ENCODE measurements at regions not wholly inside any gene's neighbourhood (a gene's known extent, or its start where the extent isn't known, plus 50 kb on each side); places are given as distances from the start of the nearest gene placed in this dataset.

GRCh38 chr10:14415676-14416307, 85.1 kb upstream of the FRMD4A start:
- intact Hi-C loops (cut with DNase I; ENCODE audit: low total_unique reads) = no loop called here
- no peak for DNase-seq
- no peaks in the 10 kb centered on the region for H3K4me1 ChIP-seq
- H3K4me3 ChIP-seq = no peak overlapping the region
- TF ChIP-seq POLR2AphosphoS5 (IDR thresholded peaks at IDR 0.05) (no peak), POLR2A (IDR thresholded peaks at IDR 0.05) (no peak)
- TF ChIP-seq, protein P1, sequence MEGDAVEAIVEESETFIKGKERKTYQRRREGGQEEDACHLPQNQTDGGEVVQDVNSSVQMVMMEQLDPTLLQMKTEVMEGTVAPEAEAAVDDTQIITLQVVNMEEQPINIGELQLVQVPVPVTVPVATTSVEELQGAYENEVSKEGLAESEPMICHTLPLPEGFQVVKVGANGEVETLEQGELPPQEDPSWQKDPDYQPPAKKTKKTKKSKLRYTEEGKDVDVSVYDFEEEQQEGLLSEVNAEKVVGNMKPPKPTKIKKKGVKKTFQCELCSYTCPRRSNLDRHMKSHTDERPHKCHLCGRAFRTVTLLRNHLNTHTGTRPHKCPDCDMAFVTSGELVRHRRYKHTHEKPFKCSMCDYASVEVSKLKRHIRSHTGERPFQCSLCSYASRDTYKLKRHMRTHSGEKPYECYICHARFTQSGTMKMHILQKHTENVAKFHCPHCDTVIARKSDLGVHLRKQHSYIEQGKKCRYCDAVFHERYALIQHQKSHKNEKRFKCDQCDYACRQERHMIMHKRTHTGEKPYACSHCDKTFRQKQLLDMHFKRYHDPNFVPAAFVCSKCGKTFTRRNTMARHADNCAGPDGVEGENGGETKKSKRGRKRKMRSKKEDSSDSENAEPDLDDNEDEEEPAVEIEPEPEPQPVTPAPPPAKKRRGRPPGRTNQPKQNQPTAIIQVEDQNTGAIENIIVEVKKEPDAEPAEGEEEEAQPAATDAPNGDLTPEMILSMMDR (IDR thresholded peaks at IDR 0.05 in 8 of 11, conservative IDR thresholded peaks at IDR 0.05 in 3 of 11) = no peak
- H3K36me3 ChIP-seq = no peaks in the 10 kb centered on the region
- WGBS, 5 donors = 71 to 89% (median 78%) methylated on average over 4 of the region's 4 CpGs
- no peak overlapping the region for H3K27ac ChIP-seq
- no peaks in the 10 kb centered on the region for H3K9me3 ChIP-seq
- H3K27me3 ChIP-seq (replicated peaks in 1 of 7) = peaks cover 0 to 32% (median 0%) of the 10 kb centered on the region in 7 donors

- no peaks in the 10 kb centered on the region for H3K9me3 ChIP-seq
- intact Hi-C loops (cut with DNase I; ENCODE audit: low total_unique reads) = no loop called here
- no peak overlapping the region for H3K27ac ChIP-seq
- 79 to 92% (median 83%) methylated on average over 3 of the region's 3 CpGs for WGBS, 5 donors
- no peak for DNase-seq
- no peaks in the 10 kb centered on the region for H3K36me3 ChIP-seq
- H3K4me1 ChIP-seq = peaks cover 0 to 6% (median 2%) of the 10 kb centered on the region in 6 donors
- no peak for TF ChIP-seq POLR2AphosphoS5 (IDR thresholded peaks at IDR 0.05)
- TF ChIP-seq, protein P1 (IDR thresholded peaks at IDR 0.05 in 8 of 11, conservative IDR thresholded peaks at IDR 0.05 in 3 of 11) = no peak
- no peak for TF ChIP-seq POLR2A (IDR thresholded peaks at IDR 0.05)
- H3K27me3 ChIP-seq (replicated peaks in 1 of 7) = peaks cover 0 to 32% (median 0%) of the 10 kb centered on the region in 7 donors
- H3K4me3 ChIP-seq = no peak overlapping the region
These were observed 84.2 kb upstream of the FRMD4A start for GRCh38 chr10:14414901-14415300.

GRCh38 chr10:14413523-14413922, 82.8 kb upstream of the FRMD4A start:
- no peak overlapping the region for H3K27ac ChIP-seq
- no peak overlapping the region for H3K4me3 ChIP-seq
- intact Hi-C loops (cut with DNase I; ENCODE audit: low total_unique reads) = no loop called here
- no peak for DNase-seq
- WGBS, 5 donors = 57 to 75% (median 74%) methylated on average over 5 of the region's 5 CpGs
- peaks cover 0 to 12% (median 2%) of the 10 kb centered on the region in 6 donors for H3K4me1 ChIP-seq
- no peaks in the 10 kb centered on the region for H3K36me3 ChIP-seq
- H3K9me3 ChIP-seq = no peaks in the 10 kb centered on the region
- TF ChIP-seq POLR2AphosphoS5 (IDR thresholded peaks at IDR 0.05) = no peak
- TF ChIP-seq POLR2A (IDR thresholded peaks at IDR 0.05) = no peak
- TF ChIP-seq, protein P1 (IDR thresholded peaks at IDR 0.05 in 8 of 11, conservative IDR thresholded peaks at IDR 0.05 in 3 of 11) = no peak
- peaks cover 0 to 32% (median 0%) of the 10 kb centered on the region in 7 donors for H3K27me3 ChIP-seq (replicated peaks in 1 of 7)

DNA sequence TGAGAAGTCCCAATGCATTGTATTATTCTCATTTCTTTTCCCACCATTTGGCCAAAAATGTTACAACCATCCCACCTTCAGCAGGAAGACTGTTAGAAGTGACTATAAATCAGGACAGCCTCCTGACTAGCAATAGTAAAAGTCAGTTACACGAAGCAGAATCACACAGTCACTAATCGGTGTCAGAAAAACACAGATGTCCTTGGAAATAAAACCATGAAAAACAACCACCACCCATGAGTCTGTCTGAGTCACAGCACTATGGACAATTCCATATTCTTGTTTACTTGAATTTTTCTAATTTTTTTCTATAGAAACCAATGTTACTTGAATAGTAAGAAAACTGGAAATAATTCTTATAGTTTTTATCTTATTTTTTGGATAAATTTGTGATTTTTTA, 81.9 kb upstream of the FRMD4A start:
- H3K36me3 ChIP-seq = no peaks in the 10 kb centered on the region
- H3K4me1 ChIP-seq = peaks cover 0 to 18% (median 2%) of the 10 kb centered on the region in 6 donors
- no peak for DNase-seq
- WGBS, 5 donors = 55 to 77% (median 62%) methylated on average over 2 of the region's 2 CpGs
- intact Hi-C loops (cut with DNase I; ENCODE audit: low total_unique reads) = no loop called here
- no peak overlapping the region for H3K27ac ChIP-seq
- H3K4me3 ChIP-seq = no peak overlapping the region
- H3K9me3 ChIP-seq = no peaks in the 10 kb centered on the region
- TF ChIP-seq, protein P1 (IDR thresholded peaks at IDR 0.05 in 8 of 11, conservative IDR thresholded peaks at IDR 0.05 in 3 of 11) = no peak
- TF ChIP-seq POLR2A (IDR thresholded peaks at IDR 0.05) = no peak
- H3K27me3 ChIP-seq (replicated peaks in 1 of 7) = peaks cover 0 to 35% (median 0%) of the 10 kb centered on the region in 7 donors
